Heart right ventricle (tissue), 16 donors: ENCODE measurements at regions not wholly inside any gene's neighbourhood (a gene's known extent, or its start where the extent isn't known, plus 50 kb on each side); places are given as distances from the start of the nearest gene placed in this dataset.

Experiments
- ATAC-seq, 8 donors: fragments of 200-7000 bp; cut with Tn5 transposase; one replicate each; pipeline ENCODE4 v1.9.1; 2020; ENCODE audit warnings: mild to moderate bottlenecking in 8 of 8, moderate library complexity in 8 of 8, moderate number of reproducible peaks in 1 of 8
- DNase-seq, 2 donors: peaks; one replicate each; pipeline ENCODE4 v3.0.0-alpha.2; 2020
- H3K27ac ChIP-seq, 10 donors: fragments of 200-600 bp; sonication (generic) in 2 of 10; one replicate each; pipeline versions ENCODE4 v1.5.0 to v1.8.0; 2020 to 2022; ENCODE audit warnings: mild to moderate bottlenecking in 3 of 10
- H3K27me3 ChIP-seq, 7 donors: fragments of 200-600 bp; one replicate each; pipeline ENCODE4 v1.8.0; 2021 to 2022; ENCODE audit warnings: mild to moderate bottlenecking in 2 of 7
- H3K36me3 ChIP-seq, 9 donors: fragments of 200-600 bp; sonication (generic) in 1 of 9; one replicate each; pipeline versions ENCODE4 v1.5.0 to v1.8.0; 2020 to 2022; ENCODE audit warnings: mild to moderate bottlenecking in 2 of 9
- H3K4me1 ChIP-seq, 9 donors: fragments of 200-600 bp; sonication (generic) in 1 of 9; one replicate each; pipeline versions ENCODE4 v1.5.0 to v1.8.0; 2020 to 2022; ENCODE audit warnings: mild to moderate bottlenecking in 4 of 9
- H3K4me3 ChIP-seq, 10 donors: fragments of 200-600 bp; sonication (generic) in 2 of 10; one replicate each; pipeline versions ENCODE4 v1.5.0 to v1.8.0; 2020 to 2022; ENCODE audit warnings: mild to moderate bottlenecking in 7 of 10, moderate library complexity in 2 of 10
- H3K9me3 ChIP-seq, 11 donors: fragments of 200-600 bp in 10 of 11; sonication (generic) in 2 of 11; one replicate each; pipeline versions ENCODE4 v1.5.0 to v1.8.0; 2013 to 2022; ENCODE audit warnings: mild to moderate bottlenecking in 2 of 11, control low read depth in 1 of 11, moderate library complexity in 1 of 11
- CTCF ChIP-seq, 9 donors: fragments of 200-600 bp; sonication (generic) in 2 of 9; IDR thresholded peaks; one replicate each; pipeline versions ENCODE4 v1.5.0 to v1.8.0; 2021 to 2022; ENCODE audit warnings: antibody characterized with exemption in 9 of 9, mild to moderate bottlenecking in 5 of 9, moderate library complexity in 1 of 9
- WGBS, 2 donors: extraction: QIAGEN DNeasy Blood & Tissue Kit; methylation state at CpG; one replicate each; pipeline ENCODE4 v1.1.7; 2013; ENCODE audit warnings: inconsistent platforms in 1 of 2; 5-methylcytosine and 5-hydroxymethylcytosine counted together
- intact Hi-C, 10 donors: fragments of 100-400 bp; cut with DNase I; formaldehyde crosslinking; loops; one replicate each; pipeline versions ENCODE4 v1.11.1 to v1.14.2; 2022
- donor health status: Arrhythmogenic right ventricular cardiomyopathy.
- donor health status: ischemic (EF 13 %, LVEDD 7.1; RV severe dilation, severe dysfunction).
- donor health status: healthy with polysubstance abuse.
- donor health status: DM: no; HTN: yes; CAD: no.
- donor health status: DM: no; HTN: no; CAD: no.
- donor health status: ischemic (EF 25% LVEDD 6.9; RV normal size, moderate dysfunction).
- donor health status: ischemic (EF 25% LVEDD 5.7; RV mildly dilated, moderate dysfunction).
- donor health status: healthy.
- donor health status: DM: yes; HTN: yes; CAD: no.
- donor health status: Ischemic cardiomyopathy.
- donor health status: ischemic (EF 35%, LVEDD 5.7; RV mildly dilated, moderate dysfunction).
- donor health status: nonischemic (EF 11% LVEDD 7.7; RV severe dilation, severe dysfunction).
- donor health status: DM: yes; HTN: yes; CAD: no.
- donor health status: PGD.
- donor health status: ischemic (EF 29% LVEDD 5.4; RV normal size, mild dysfunction).
- donor health status: nonischemic (EF 23%, LVEDD 6.1; RV moderate dilation, normal function).

GRCh38 chr9:694092-694402 lies 147.4 kb upstream of the DMRT1 start:
- Histone ChIP-seq H3K4me1 (peaks cover 6 to 89% (median 71%) of the 10 kb centered on the region in 9 donors), H3K27ac (peak overlapping the region; percentile 84 to 95 (median 90)), H3K4me3 (peak overlapping the region in 9 of 10 donors; percentile 26 to 55 (median 46)), H3K9me3 (no peaks in the 10 kb centered on the region), H3K27me3 (no peaks in the 10 kb centered on the region), H3K36me3 (peaks cover 0 to 8% (median 0%) of the 10 kb centered on the region in 9 donors)
- no peak for DNase-seq
- 42 to 50% methylated on average over 1 of the region's 1 CpG for WGBS, 2 donors
- peak in 1 of 8 donors; percentile 0 for ATAC-seq
- intact Hi-C loops, result loop anchor here in 3 of 10 donors (5.0 to 10.0 kb wide), 4 partner anchors 37 to 82 kb away; no protein-coding TSS in a partner anchor
- TF ChIP-seq CTCF (IDR thresholded peaks at IDR 0.05), result no peak

- Histone ChIP-seq H3K9me3 (no peaks in the 10 kb centered on the region), H3K4me3 (peak overlapping the region in 9 of 10 donors; percentile 26 to 55 (median 46)), H3K36me3 (peaks cover 0 to 9% (median 0%) of the 10 kb centered on the region in 9 donors), H3K27me3 (no peaks in the 10 kb centered on the region), H3K27ac (peak overlapping the region; percentile 84 to 95 (median 90)), H3K4me1 (peaks cover 6 to 94% (median 73%) of the 10 kb centered on the region in 9 donors)
- ATAC-seq, result peak; percentile 30 to 88 (median 68)
- no peak for TF ChIP-seq CTCF (IDR thresholded peaks at IDR 0.05)
- peak; percentile 22 to 34 for DNase-seq
- WGBS, 2 donors, result 24 to 34% methylated on average over 8 of the region's 8 CpGs
- intact Hi-C loops, result loop anchor here in 6 of 10 donors (5.0 to 10.0 kb wide), 7 partner anchors 37 to 82 kb away; no protein-coding TSS in a partner anchor
Measured at GRCh38 chr9:694403-695154, 146.9 kb upstream of the DMRT1 start.

- WGBS, 2 donors, result 30 to 40% methylated on average over 4 of the region's 4 CpGs
- peaks cover 0 to 12% (median 0%) of the 10 kb centered on the region in 9 donors for H3K36me3 ChIP-seq
- peak overlapping the region; percentile 84 to 95 (median 90) for H3K27ac ChIP-seq
- DNase-seq, result no peak
- no peaks in the 10 kb centered on the region for H3K9me3 ChIP-seq
- no peaks in the 10 kb centered on the region for H3K27me3 ChIP-seq
- TF ChIP-seq CTCF (IDR thresholded peaks at IDR 0.05), result no peak
- H3K4me3 ChIP-seq, result peak overlapping the region in 9 of 10 donors; percentile 26 to 55 (median 46)
- peaks cover 6 to 99% (median 72%) of the 10 kb centered on the region in 9 donors for H3K4me1 ChIP-seq
- peak in 4 of 8 donors; percentile 11 to 51 (median 26) for ATAC-seq
- intact Hi-C loops, result loop anchor here in 4 of 10 donors (5.0 to 10.0 kb wide), 5 partner anchors 47 to 83 kb away; no protein-coding TSS in a partner anchor
Measured at GRCh38 chr9:695252-695651, 146.2 kb upstream of the DMRT1 start.

- Histone ChIP-seq H3K4me3 (peak overlapping the region in 6 of 10 donors; percentile 1 to 55 (median 48)), H3K36me3 (peaks cover 0 to 23% (median 0%) of the 10 kb centered on the region in 9 donors), H3K27me3 (no peaks in the 10 kb centered on the region), H3K27ac (peak overlapping the region; percentile 36 to 95 (median 88)), H3K4me1 (peaks cover 9 to 97% (median 73%) of the 10 kb centered on the region in 9 donors), H3K9me3 (no peaks in the 10 kb centered on the region)
- ATAC-seq (peak in 7 of 8 donors; percentile 43 to 69 (median 56)), DNase-seq (peak in 1 of 2 donors; percentile 47)
- 36% methylated on average over 9 of the region's 9 CpGs for WGBS, 2 donors
- intact Hi-C loops, result loop anchor here in 4 of 10 donors (5.0 to 10.0 kb wide), 5 partner anchors 46 to 84 kb away; no protein-coding TSS in a partner anchor
- peak in 5 of 9 donors; percentile 20 to 39 (median 36) for TF ChIP-seq CTCF (IDR thresholded peaks at IDR 0.05)
Measured at GRCh38 chr9:696332-697323, 144.9 kb upstream of the DMRT1 start.
